IPS DF 19.7 (cell line): ENCODE measurements at regions not wholly inside any gene's neighbourhood (a gene's known extent, or its start where the extent isn't known, plus 50 kb on each side); places are given as distances from the start of the nearest gene placed in this dataset.
A peak's percentile ranks its signal among the peaks of the same experiment; 100 is the strongest.
"Not testable (repeated sequence)": the region's sequence is repeated elsewhere in the genome, so short reads cannot be mapped to it uniquely, and the experiment has no call there.

ENCODE experiments used
- DNase-seq: peaks from one replicate; pipeline ENCODE4 v3.0.0-alpha.2; 2013; ENCODE audit warnings: low read depth, low spot score

- no peak for DNase-seq
Observed at GRCh38 chr2:38483776-38484501, 106.9 kb upstream of the ATL2 start.

- DNase-seq: not testable (repeated sequence)
Observed at GRCh38 chr2:38482710-38483109, 105.6 kb upstream of the ATL2 start.

DNA sequence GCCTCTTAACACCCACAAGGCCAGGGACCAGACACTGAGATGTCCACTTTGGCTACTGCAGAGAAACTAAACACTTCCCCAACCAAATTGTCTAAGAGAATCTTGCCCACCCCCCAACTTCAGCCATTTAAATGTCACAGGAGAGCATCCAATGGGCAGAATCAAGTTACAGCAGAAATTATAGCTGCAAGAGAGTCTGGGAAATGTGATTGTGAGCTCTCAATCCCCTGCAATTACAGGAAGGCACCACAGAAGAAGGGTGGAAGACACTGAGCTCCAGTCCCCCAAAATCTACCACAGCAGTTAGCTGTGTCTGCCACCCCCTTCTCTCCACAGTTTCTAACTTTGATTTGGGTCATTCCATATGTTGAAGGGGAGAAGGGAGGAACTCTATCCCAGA, 103.5 kb upstream of the ATL2 start:
- no peak for DNase-seq

- no peak for DNase-seq
Observed at GRCh38 chr2:38477006-38477405, 99.9 kb upstream of the ATL2 start.

GRCh38 chr2:38475567-38475881, 98.5 kb upstream of the ATL2 start:
- no peak for DNase-seq

DNA sequence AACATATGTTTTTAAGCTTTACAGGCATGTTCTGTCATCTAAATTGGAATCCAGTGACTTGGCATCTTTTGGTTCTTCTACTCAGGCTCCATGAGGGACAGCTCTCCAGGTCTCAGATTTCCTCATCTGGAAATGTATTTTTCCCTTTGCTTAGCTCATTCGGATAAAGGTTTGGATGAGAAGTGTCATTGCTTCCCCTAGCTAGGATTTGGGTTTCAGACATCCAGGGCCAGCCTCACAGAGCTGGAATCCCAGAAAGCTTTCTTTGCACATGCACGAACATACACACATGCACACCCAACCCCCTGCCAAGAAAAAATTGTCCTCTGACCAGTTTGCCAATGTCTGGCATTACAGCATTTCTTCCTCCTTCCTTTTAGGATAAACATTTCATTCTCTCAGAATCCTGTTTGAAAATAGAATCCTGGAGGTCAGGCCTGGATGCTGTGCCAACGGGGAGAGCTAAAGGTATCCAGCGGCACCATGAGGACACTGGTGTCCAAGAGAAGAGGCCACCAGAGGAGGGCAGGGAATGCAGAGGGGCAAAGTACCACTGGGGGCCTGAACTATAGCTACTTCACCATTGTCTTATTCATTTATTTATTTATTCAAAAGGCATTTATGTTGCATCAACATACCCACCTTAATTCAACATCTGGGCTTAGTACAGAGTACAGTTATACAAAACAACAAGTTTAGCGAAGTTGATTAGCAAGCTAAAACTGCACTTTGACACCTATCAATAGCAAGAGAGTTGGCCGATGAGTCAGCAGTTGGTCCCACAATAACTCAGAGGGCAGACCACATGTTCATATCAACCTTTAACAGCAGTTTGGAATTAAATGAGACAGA, 97.9 kb upstream of the ATL2 start:
- DNase-seq: no peak

- DNase-seq: no peak
Observed at GRCh38 chr2:38474021-38474456, 97.0 kb upstream of the ATL2 start.

GRCh38 chr2:38473333-38474005, 96.4 kb upstream of the ATL2 start:
- no peak for DNase-seq

DNA sequence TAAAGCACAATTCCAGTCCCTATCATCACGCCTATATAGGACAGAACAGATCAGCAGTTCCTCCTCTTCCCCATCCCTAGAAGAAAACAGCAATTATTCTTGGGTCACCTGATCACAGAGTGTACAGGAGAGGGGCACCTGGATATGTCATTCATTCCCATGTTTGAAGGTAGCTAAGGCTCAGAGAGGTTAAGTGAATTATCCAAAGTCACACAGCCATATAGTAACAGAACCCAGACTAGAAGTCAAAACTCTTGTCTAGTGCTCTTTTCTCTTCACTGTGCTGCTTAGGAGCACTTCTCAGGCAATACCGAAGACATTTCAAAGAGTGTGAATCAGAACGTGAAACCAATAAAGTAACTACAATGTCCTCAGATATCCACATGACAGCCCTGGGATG, 93.0 kb upstream of the ATL2 start:
- no peak for DNase-seq

GRCh38 chr2:38467768-38468455, 90.8 kb upstream of the ATL2 start:
- DNase-seq: no peak

- DNase-seq: no peak
Observed at GRCh38 chr2:38466876-38467767, 90.0 kb upstream of the ATL2 start.

DNA sequence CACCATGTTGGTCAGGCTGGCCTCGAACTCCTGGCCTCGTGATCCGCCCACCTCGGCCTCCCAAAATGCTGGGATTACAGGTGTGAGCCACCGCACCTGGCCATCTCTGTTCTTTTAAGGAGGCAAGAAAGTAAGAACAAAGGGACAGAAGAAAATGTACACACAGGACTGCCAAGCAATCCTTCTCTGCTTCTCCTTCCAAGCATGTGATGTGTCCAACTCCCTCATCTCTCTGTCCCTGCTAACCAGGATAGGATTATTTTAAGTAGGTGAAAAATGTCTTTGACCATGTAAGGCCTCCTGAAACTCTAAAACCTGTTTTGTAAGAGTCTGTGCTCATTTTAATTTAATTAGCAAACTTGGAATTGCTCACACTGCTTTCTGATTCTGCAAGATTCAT, 89.3 kb upstream of the ATL2 start:
- DNase-seq: no peak

DNA sequence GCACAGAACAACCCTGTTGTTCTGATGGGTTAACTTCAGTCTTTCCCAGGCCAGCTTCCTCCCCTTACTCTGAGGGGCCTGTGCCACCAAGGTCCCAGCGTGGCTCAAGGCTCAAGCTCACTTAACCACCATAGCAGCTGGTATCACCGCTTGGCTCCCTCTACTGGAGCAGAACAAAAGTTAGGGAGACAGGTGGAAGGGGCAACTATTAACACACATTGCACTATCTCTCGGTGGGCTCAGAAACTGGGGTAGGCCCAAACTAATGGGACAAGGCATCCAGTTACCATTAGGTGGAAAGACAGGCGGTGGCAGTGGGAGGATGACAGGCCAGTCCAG, 88.7 kb upstream of the ATL2 start:
- DNase-seq: peak; percentile 52

- no peak for DNase-seq
Observed at GRCh38 chr2:38464971-38465788, 88.1 kb upstream of the ATL2 start.

GRCh38 chr2:38463752-38464151, 86.7 kb upstream of the ATL2 start:
- DNase-seq: no peak

DNA sequence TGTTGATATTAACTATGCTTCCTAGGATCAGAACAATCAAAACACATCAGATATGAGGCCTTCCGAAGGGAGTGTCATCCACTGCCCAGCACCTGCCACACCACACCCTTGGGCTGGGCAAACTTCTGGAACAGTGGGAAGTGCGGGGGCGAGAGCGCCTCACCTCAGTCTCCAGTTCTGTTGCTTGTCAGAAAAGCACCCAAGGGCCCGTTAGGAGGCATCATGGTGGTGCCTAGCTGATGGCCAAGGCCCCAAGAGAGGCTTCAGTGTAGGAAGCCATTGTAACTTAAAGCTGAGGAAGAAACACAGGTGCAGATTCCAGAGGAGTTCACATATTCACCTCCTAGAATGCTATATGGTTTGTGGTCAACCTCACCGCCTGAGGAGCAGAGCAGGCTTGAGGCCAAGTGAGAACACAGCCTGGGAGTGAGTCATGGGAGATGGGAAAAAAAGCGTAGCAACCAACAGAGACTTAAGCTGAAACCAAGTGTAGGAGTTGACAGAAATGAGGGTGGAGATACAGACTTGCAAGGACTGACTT, 85.1 kb upstream of the ATL2 start:
- no peak for DNase-seq

GRCh38 chr2:38461470-38461869, 84.4 kb upstream of the ATL2 start:
- no peak for DNase-seq

GRCh38 chr2:38460313-38460712, 83.2 kb upstream of the ATL2 start:
- no peak for DNase-seq

- DNase-seq: no peak
Observed at GRCh38 chr2:38454081-38454480, 77.0 kb upstream of the ATL2 start.

GRCh38 chr2:38451778-38452177, 74.7 kb upstream of the ATL2 start:
- DNase-seq: not testable (repeated sequence)
